ENCODE measurements at regions not wholly inside any gene's neighbourhood (a gene's known extent, or its start where the extent isn't known, plus 50 kb on each side); places are given as distances from the start of the nearest gene placed in this dataset.

- no peak for TF ChIP-seq CTCF (conservative IDR thresholded peaks at IDR 0.05 in 1 of 2, IDR thresholded peaks at IDR 0.05 in 1 of 2; ENCODE audit: extremely low read depth in 1 of 2, insufficient read depth in 1 of 2, low read depth in 1 of 2, low read length in 2 of 2)
- TF ChIP-seq EZH2 (IDR thresholded peaks at IDR 0.05; ENCODE audit: borderline replicate concordance, low read length): no peak
These were observed 84.6 kb upstream of the DST start for GRCh38 chr6:56727097-56727850.
